Inferior parietal cortex (tissue), 1 donor: ENCODE measurements at regions not wholly inside any gene's neighbourhood (a gene's known extent, or its start where the extent isn't known, plus 50 kb on each side); places are given as distances from the start of the nearest gene placed in this dataset.

ENCODE experiments used
- DNase-seq: peaks from one replicate; pipeline ENCODE4 v3.0.0-alpha.2; 2016; ENCODE audit errors: extremely low spot score

GRCh38 chr3:117881210-117881609 lies 1153.4 kb downstream of the IGSF11 start:
- DNase-seq = no peak

DNA sequence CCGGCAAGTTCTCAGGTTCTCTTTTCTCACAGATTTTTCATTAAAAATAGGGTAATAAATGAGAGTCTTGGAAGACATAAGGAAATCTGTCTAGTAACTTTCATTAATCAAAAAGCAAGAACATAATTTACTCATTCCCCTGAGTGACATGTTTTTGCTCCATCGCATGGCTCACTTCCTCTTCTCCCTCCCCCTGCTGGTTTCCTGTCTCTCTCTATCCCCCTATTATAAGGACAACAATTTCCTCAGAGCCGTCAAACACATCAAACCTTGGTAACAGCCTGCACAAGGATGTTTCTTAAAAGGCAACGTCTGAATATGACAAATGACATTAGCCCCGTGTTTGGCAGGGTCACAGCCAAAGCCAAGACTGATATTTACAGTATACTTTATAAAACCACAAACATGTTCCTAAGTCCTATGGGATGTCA lies 1149.6 kb downstream of the IGSF11 start:
- DNase-seq = no peak

DNA sequence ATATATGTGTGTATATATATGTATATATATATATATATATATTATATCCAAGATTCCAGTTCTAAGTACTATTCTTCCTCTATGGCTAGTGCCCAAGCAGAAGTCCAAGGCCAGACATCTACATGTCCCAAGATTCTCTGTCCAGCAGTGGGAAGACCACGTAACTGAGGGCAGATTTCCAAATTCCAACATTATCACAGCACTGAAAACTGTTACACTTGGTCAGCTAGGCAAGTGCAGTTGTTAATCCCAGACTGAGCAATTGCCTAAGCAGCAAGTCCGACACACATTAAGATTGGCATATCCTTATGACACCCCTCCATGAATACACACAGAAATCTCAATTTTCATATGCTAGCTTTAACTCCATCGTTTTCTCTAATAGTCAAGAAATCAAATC lies 1148.5 kb downstream of the IGSF11 start:
- DNase-seq = no peak

DNA sequence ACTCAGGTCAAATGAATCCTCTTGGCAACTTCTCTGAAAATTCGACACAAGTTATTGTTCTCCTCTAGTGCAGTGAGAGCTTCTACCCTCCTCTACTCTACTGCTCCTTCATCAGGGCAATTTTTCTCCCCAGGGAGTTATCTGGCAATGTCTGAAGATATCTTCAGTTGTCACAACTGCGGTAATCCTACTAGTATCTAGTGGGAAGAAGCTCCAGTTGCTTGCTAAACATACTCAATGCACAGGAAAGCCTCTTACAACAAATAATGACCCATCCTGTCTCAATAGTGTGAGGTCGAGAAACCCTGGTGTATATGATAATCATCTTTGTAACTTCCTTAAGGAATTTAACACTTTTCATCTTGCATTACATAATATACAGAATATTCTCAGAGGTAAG lies 1147.6 kb downstream of the IGSF11 start:
- DNase-seq = no peak

GRCh38 chr3:117887901-117888300 lies 1146.7 kb downstream of the IGSF11 start:
- no peak for DNase-seq

GRCh38 chr3:117892431-117892841 lies 1142.2 kb downstream of the IGSF11 start:
- DNase-seq = no peak

DNA sequence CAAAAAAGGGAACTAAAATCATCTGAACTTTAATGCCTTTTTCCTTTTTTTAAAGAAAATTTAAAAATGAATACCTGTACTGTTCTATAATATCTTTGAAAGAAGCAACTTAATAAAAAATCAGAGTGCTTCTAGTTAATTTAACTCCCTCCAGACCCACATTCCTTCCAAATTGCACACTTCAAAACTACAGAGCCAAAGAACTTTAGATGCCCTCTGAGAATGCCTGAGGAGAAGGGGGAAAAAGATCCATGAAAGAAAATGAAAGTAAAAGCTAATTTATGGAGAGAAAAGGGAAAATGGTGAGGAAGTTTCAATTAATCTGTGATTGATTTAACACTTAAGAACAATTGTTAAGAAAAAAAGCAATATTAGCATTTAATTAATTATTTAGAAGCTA lies 1141.6 kb downstream of the IGSF11 start:
- DNase-seq = no peak

GRCh38 chr3:117893638-117894037 lies 1141.0 kb downstream of the IGSF11 start:
- DNase-seq = no peak

- no peak for DNase-seq
These were observed 1135.7 kb downstream of the IGSF11 start for GRCh38 chr3:117898722-117899522.

GRCh38 chr3:117903226-117903625 lies 1131.4 kb downstream of the IGSF11 start:
- no peak for DNase-seq

GRCh38 chr3:117910820-117911521 lies 1123.7 kb downstream of the IGSF11 start:
- DNase-seq = no peak

GRCh38 chr3:117912352-117912751 lies 1122.3 kb downstream of the IGSF11 start:
- DNase-seq = no peak

- DNase-seq = no peak
These were observed 1120.0 kb downstream of the IGSF11 start for GRCh38 chr3:117914540-117915100.

GRCh38 chr3:117916839-117917238 lies 1117.8 kb downstream of the IGSF11 start:
- DNase-seq = no peak

- no peak for DNase-seq
These were observed 1115.0 kb downstream of the IGSF11 start for GRCh38 chr3:117919621-117920020.

- DNase-seq = no peak
These were observed 1114.3 kb downstream of the IGSF11 start for GRCh38 chr3:117920253-117920898.

DNA sequence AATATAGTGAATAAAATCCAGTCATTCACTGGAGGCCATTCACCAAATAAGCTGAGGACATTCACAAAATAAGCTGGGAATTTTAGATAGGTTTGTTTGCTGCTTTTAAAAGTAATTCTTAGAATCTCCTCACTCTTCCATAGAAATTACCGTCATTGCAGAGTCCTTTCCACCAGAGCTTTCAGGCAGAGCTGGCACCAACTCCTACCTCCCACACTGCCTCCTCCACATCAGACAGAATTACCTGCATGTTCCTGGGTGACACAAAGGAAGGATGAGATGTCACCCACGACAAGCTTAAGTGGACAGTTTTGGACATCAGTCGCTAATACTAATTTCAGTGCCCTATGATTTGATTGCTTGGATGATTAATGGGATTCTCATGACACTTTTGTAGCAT lies 1113.2 kb downstream of the IGSF11 start:
- DNase-seq = no peak

DNA sequence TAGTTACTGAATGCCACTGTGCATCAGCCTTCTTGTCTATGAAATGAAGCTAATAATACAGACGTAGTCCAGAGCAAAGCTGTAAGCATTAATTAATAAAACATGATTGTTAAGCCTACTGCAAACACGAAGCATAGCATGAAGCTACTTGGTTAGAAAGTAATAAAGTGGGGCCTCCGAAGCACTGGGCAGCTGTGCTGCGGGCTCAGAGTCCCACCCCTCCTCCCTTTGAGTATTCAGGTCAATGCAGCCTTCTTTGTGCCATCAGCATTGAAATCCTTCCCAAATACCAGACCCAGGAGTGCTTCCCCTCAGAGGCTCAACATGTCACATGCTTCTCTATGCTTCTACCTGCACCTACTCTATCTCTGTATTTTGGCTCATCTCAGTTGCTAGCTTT lies 1112.6 kb downstream of the IGSF11 start:
- DNase-seq = no peak

- DNase-seq = no peak
These were observed 1107.8 kb downstream of the IGSF11 start for GRCh38 chr3:117926819-117927218.

GRCh38 chr3:117927825-117928224 lies 1106.8 kb downstream of the IGSF11 start:
- DNase-seq = no peak

DNA sequence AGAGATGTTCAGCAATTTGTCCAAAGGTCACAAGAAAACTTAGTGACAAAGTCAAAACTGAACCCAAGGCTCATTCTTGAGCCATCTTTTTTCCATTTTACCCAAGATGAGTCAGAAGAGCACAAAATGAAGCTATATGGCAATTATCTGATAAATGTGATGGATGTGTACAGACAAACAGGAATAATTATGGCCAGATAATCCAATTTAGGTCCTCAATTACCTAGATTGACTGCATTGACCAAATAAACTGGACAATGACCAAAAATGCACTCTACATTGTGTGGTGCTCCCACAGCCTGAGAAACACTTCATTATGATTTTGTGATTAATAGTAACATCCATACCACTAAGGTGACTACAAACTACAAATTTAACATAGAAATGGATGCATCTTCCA lies 1105.8 kb downstream of the IGSF11 start:
- no peak for DNase-seq

GRCh38 chr3:117932441-117932840 lies 1102.2 kb downstream of the IGSF11 start:
- DNase-seq = no peak
